Esophagus muscularis mucosa (tissue), 4 donors: ENCODE measurements at regions not wholly inside any gene's neighbourhood (a gene's known extent, or its start where the extent isn't known, plus 50 kb on each side); places are given as distances from the start of the nearest gene placed in this dataset.

Experiments used
- EP300 ChIP-seq: sonication (generic); formaldehyde crosslinking; IDR thresholded peaks from one replicate; pipeline ENCODE4 v1.6.1; 2017; ENCODE audit warnings: antibody characterized with exemption
- POLR2AphosphoS5 ChIP-seq, 2 donors: sonication (generic); formaldehyde crosslinking; IDR thresholded peaks; one replicate each; pipeline ENCODE4 v1.6.1; 2017; ENCODE audit warnings: antibody characterized with exemption in 2 of 2
- TF ChIP-seq, protein P1 (sequence below), 3 experiments: fragments of 200-600 bp in 2 of 3; fragments of 450-650 bp in 1 of 3; sonication (generic) in 2 of 3; IDR thresholded peaks; one replicate each; pipeline ENCODE4 v1.5.1; 2017 to 2019; ENCODE audit warnings: antibody characterized with exemption in 3 of 3, mild to moderate bottlenecking in 2 of 3, moderate library complexity in 1 of 3

GRCh38 chr7:145088111-145088745, 252.4 kb upstream of the TPK1 start:
- TF ChIP-seq POLR2AphosphoS5 (IDR thresholded peaks at IDR 0.05) (no peak), EP300 (no peak)
- TF ChIP-seq, protein P1, sequence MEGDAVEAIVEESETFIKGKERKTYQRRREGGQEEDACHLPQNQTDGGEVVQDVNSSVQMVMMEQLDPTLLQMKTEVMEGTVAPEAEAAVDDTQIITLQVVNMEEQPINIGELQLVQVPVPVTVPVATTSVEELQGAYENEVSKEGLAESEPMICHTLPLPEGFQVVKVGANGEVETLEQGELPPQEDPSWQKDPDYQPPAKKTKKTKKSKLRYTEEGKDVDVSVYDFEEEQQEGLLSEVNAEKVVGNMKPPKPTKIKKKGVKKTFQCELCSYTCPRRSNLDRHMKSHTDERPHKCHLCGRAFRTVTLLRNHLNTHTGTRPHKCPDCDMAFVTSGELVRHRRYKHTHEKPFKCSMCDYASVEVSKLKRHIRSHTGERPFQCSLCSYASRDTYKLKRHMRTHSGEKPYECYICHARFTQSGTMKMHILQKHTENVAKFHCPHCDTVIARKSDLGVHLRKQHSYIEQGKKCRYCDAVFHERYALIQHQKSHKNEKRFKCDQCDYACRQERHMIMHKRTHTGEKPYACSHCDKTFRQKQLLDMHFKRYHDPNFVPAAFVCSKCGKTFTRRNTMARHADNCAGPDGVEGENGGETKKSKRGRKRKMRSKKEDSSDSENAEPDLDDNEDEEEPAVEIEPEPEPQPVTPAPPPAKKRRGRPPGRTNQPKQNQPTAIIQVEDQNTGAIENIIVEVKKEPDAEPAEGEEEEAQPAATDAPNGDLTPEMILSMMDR (IDR thresholded peaks at IDR 0.05): no peak
